DOHH2 (cell line): ENCODE measurements at regions not wholly inside any gene's neighbourhood (a gene's known extent, or its start where the extent isn't known, plus 50 kb on each side); places are given as distances from the start of the nearest gene placed in this dataset.

Source experiments
- H3F3A ChIP-seq: fragments of 200-600 bp; sonication (generic), shearing (Covaris generic); 2 replicates; pipeline ENCODE4 v1.6.0; 2016; ENCODE audit warnings: antibody characterized with exemption, mild to moderate bottlenecking; ENCODE audit not compliant: control insufficient read depth, insufficient read depth
- H3K27ac ChIP-seq: fragments of 200-600 bp; sonication (generic); 2 replicates; pipeline ENCODE4 v1.5.1; 2014; ENCODE audit warnings: low read depth, mild to moderate bottlenecking, low read length, moderate library complexity
- H3K27me3 ChIP-seq: fragments of 200-600 bp; sonication (generic); 2 replicates; pipeline ENCODE4 v1.6.1; 2014; ENCODE audit warnings: mild to moderate bottlenecking, low read length, mixed read lengths; ENCODE audit not compliant: control insufficient read depth
- H3K36me3 ChIP-seq: fragments of 200-600 bp; sonication (generic); 2 replicates; pipeline ENCODE4 v1.6.1; 2014; ENCODE audit warnings: mild to moderate bottlenecking, low read length, moderate library complexity, mixed read lengths; ENCODE audit not compliant: control insufficient read depth
- H3K4me1 ChIP-seq: fragments of 200-600 bp; sonication (generic); 2 replicates; pipeline ENCODE4 v1.6.1; 2014; ENCODE audit warnings: mild to moderate bottlenecking, low read length, mixed read lengths; ENCODE audit not compliant: control insufficient read depth
- H3K4me2 ChIP-seq: fragments of 200-600 bp; sonication (generic); 2 replicates; pipeline ENCODE4 v1.6.0; 2014; ENCODE audit warnings: mild to moderate bottlenecking, low read length, moderate library complexity
- H3K4me3 ChIP-seq: fragments of 200-600 bp; sonication (generic); 2 replicates; pipeline ENCODE4 v1.5.1; 2014; ENCODE audit warnings: mild to moderate bottlenecking, low read length, mixed read lengths
- H3K79me2 ChIP-seq: fragments of 200-600 bp; sonication (generic); 2 replicates; pipeline ENCODE4 v1.6.1; 2014; ENCODE audit warnings: mild to moderate bottlenecking, low read length, mixed read lengths; ENCODE audit not compliant: control insufficient read depth
- H3K9me2 ChIP-seq: fragments of 200-600 bp; sonication (generic); replicated peaks from 2 replicates; pipeline ENCODE4 v1.6.1; 2014; ENCODE audit warnings: mild to moderate bottlenecking, low read length, mixed read lengths; ENCODE audit not compliant: control insufficient read depth
- H3K9me3 ChIP-seq: fragments of 200-600 bp; sonication (generic); 2 replicates; pipeline ENCODE4 v1.6.1; 2014; ENCODE audit warnings: antibody characterized with exemption, low read length, mixed read lengths; ENCODE audit not compliant: control insufficient read depth, insufficient read depth
- H4K20me1 ChIP-seq: fragments of 200-600 bp; sonication (generic); 2 replicates; pipeline ENCODE4 v1.6.0; 2014; ENCODE audit warnings: low read depth, mild to moderate bottlenecking, antibody characterized with exemption, low read length, moderate library complexity; ENCODE audit not compliant: control insufficient read depth, insufficient read depth
- CTCF ChIP-seq: fragments of 200-600 bp; sonication (generic); IDR thresholded peaks from one replicate; pipeline ENCODE4 v1.5.1; 2014; ENCODE audit warnings: antibody characterized with exemption, mild to moderate bottlenecking, low read depth, low read length; ENCODE audit not compliant: poor library complexity, severe bottlenecking
- EZH2phosphoT487 ChIP-seq: fragments of 200-600 bp; sonication (generic); IDR thresholded peaks from 2 replicates; pipeline ENCODE4 v1.6.1; 2017; ENCODE audit warnings: borderline replicate concordance, mild to moderate bottlenecking, antibody characterized with exemption, low read length, moderate library complexity, mixed read lengths

- Histone ChIP-seq H3K4me2 (no peak overlapping the region), H4K20me1 (no peaks in the 10 kb centered on the region), H3K4me3 (no peak overlapping the region), H3K9me3 (no peaks in the 10 kb centered on the region), H3F3A (no peaks in the 10 kb centered on the region), H3K4me1 (no peaks in the 10 kb centered on the region), H3K27me3 (no peaks in the 10 kb centered on the region), H3K9me2 (no peaks in the 10 kb centered on the region), H3K79me2 (no peaks in the 10 kb centered on the region), H3K36me3 (no peaks in the 10 kb centered on the region), H3K27ac (no peak overlapping the region)
- no peak for TF ChIP-seq CTCF
- TF ChIP-seq EZH2phosphoT487, result no peak
These were observed 677.0 kb upstream of the FANCL start for GRCh38 chr2:58918141-58918540.

- Histone ChIP-seq H3K27me3 (no peaks in the 10 kb centered on the region), H3K9me3 (no peaks in the 10 kb centered on the region), H3K4me3 (no peak overlapping the region), H4K20me1 (no peaks in the 10 kb centered on the region), H3K27ac (no peak overlapping the region), H3K9me2 (no peaks in the 10 kb centered on the region), H3K4me1 (no peaks in the 10 kb centered on the region), H3K4me2 (no peak overlapping the region), H3K79me2 (no peaks in the 10 kb centered on the region), H3F3A (no peaks in the 10 kb centered on the region), H3K36me3 (no peaks in the 10 kb centered on the region)
- TF ChIP-seq EZH2phosphoT487 (no peak), CTCF (no peak)
These were observed 676.5 kb upstream of the FANCL start for GRCh38 chr2:58917596-58917995.

GRCh38 chr2:58916063-58916462 lies 674.9 kb upstream of the FANCL start:
- no peaks in the 10 kb centered on the region for H4K20me1 ChIP-seq
- H3F3A ChIP-seq, result no peaks in the 10 kb centered on the region
- no peak overlapping the region for H3K4me2 ChIP-seq
- H3K36me3 ChIP-seq, result no peaks in the 10 kb centered on the region
- no peaks in the 10 kb centered on the region for H3K4me1 ChIP-seq
- no peaks in the 10 kb centered on the region for H3K9me3 ChIP-seq
- H3K79me2 ChIP-seq, result no peaks in the 10 kb centered on the region
- no peak overlapping the region for H3K4me3 ChIP-seq
- H3K27me3 ChIP-seq, result no peaks in the 10 kb centered on the region
- no peaks in the 10 kb centered on the region for H3K9me2 ChIP-seq
- H3K27ac ChIP-seq, result no peak overlapping the region
- TF ChIP-seq EZH2phosphoT487 (no peak), CTCF (no peak)
